Keratinocyte (primary cell): ENCODE measurements at regions not wholly inside any gene's neighbourhood (a gene's known extent, or its start where the extent isn't known, plus 50 kb on each side); places are given as distances from the start of the nearest gene placed in this dataset.

ENCODE experiments used
- DNase-seq: peaks from one replicate; pipeline ENCODE4 v3.0.0-alpha.2; 2011; ENCODE audit warnings: low read depth, missing footprints, low spot score
- FAIRE-seq: peaks from 2 replicates; lab custom pipeline; 2011; peaks lifted over from hg19 to GRCh38; lab: Jason Lieb, UNC
- H2AFZ ChIP-seq: 2 replicates; pipeline ENCODE4 v1.6.0; 2012; ENCODE audit warnings: low read length, control low read depth, inconsistent platforms; ENCODE audit not compliant: control insufficient read depth
- H3K27ac ChIP-seq: 2 replicates; pipeline ENCODE4 v1.5.1; 2011; ENCODE audit warnings: low read length; ENCODE audit not compliant: control insufficient read depth, insufficient read depth
- H3K27me3 ChIP-seq: 3 replicates; pipeline ENCODE4 v1.6.0; 2011; ENCODE audit warnings: low read length; ENCODE audit not compliant: control insufficient read depth, insufficient read depth; ENCODE audit errors: extremely low read depth
- H3K36me3 ChIP-seq, 2 experiments: 2 replicates in 1 of 2; 3 replicates in 1 of 2; pipeline ENCODE4 v1.5.1; 2011; ENCODE audit warnings: low read length in 2 of 2, mild to moderate bottlenecking in 1 of 2; ENCODE audit not compliant: control insufficient read depth in 2 of 2, insufficient read depth in 2 of 2; ENCODE audit errors: extremely low read depth in 1 of 2
- H3K4me1 ChIP-seq: 3 replicates; pipeline ENCODE4 v1.5.1; 2011; ENCODE audit warnings: low read length; ENCODE audit not compliant: control insufficient read depth, insufficient read depth; ENCODE audit errors: extremely low read depth
- H3K4me2 ChIP-seq: 3 replicates; pipeline ENCODE4 v1.6.0; 2011; ENCODE audit warnings: low read depth, low read length; ENCODE audit not compliant: control insufficient read depth, insufficient read depth; ENCODE audit errors: extremely low read depth
- H3K4me3 ChIP-seq, 3 experiments: fragments of 200-600 bp in 1 of 3; sonication (generic) in 1 of 3; 2 replicates in 2 of 3; 3 replicates in 1 of 3; pipeline ENCODE4 v1.5.1; 2011 to 2016; ENCODE audit warnings: low read length in 3 of 3, mild to moderate bottlenecking in 3 of 3, control low read depth in 2 of 3, inconsistent platforms in 1 of 3, low read depth in 1 of 3, mixed read lengths in 1 of 3, mixed run types in 1 of 3, moderate library complexity in 1 of 3; ENCODE audit not compliant: control insufficient read depth in 2 of 3, insufficient read depth in 2 of 3; ENCODE audit errors: extremely low read depth in 1 of 3
- H3K79me2 ChIP-seq: 2 replicates; pipeline ENCODE4 v1.6.0; 2012; ENCODE audit warnings: low read length; ENCODE audit not compliant: control insufficient read depth, insufficient read depth
- H3K9ac ChIP-seq: 3 replicates; pipeline ENCODE4 v1.6.0; 2011; ENCODE audit warnings: low read length; ENCODE audit not compliant: control insufficient read depth, insufficient read depth; ENCODE audit errors: extremely low read depth
- H3K9me1 ChIP-seq: 3 replicates; pipeline ENCODE4 v1.6.0; 2011; ENCODE audit warnings: low read length; ENCODE audit not compliant: control insufficient read depth, insufficient read depth; ENCODE audit errors: extremely low read depth
- H3K9me3 ChIP-seq: 2 replicates; pipeline ENCODE4 v1.5.1; 2012; ENCODE audit warnings: low read depth, low read length; ENCODE audit not compliant: control insufficient read depth
- H4K20me1 ChIP-seq: 3 replicates; pipeline ENCODE4 v1.6.0; 2011; ENCODE audit warnings: low read length; ENCODE audit not compliant: control insufficient read depth, insufficient read depth; ENCODE audit errors: extremely low read depth
- CTCF ChIP-seq, 3 experiments: IDR thresholded peaks in 1 of 3; conservative IDR thresholded peaks in 1 of 3; optimal IDR thresholded peaks in 1 of 3; 2 replicates in 2 of 3; 3 replicates in 1 of 3; pipeline versions ENCODE3 to v1.5.1; 2011; ENCODE audit warnings: low read length in 3 of 3, mild to moderate bottlenecking in 3 of 3, moderate library complexity in 2 of 3, control low read depth in 1 of 3, inconsistent platforms in 1 of 3; ENCODE audit not compliant: insufficient read depth in 2 of 3; ENCODE audit errors: extremely low read depth in 1 of 3
- EZH2 ChIP-seq: IDR thresholded peaks from one replicate; pipeline ENCODE4 v1.6.1; 2012; ENCODE audit warnings: inconsistent platforms, mild to moderate bottlenecking, low read length, moderate library complexity
- dilution Hi-C: fragments of 300-500 bp; cut with MboI; formaldehyde crosslinking; loops from one replicate; pipeline ENCODE4 v1.7.0; 2020; ENCODE audit warnings: low sequenced_read_pairs; ENCODE audit not compliant: extremely low pct_ligation_motif_present

- no peak for DNase-seq
- Histone ChIP-seq H3K4me1 (no peaks in the 10 kb centered on the region), H2AFZ (no peak overlapping the region), H3K9me3 (no peaks in the 10 kb centered on the region), H3K4me2 (no peak overlapping the region), H3K27ac (no peak overlapping the region), H3K9ac (no peak overlapping the region), H4K20me1 (no peaks in the 10 kb centered on the region), H3K4me3 (no peak overlapping the region), H3K36me3 (no peaks in the 10 kb centered on the region), H3K9me1 (no peaks in the 10 kb centered on the region), H3K79me2 (no peaks in the 10 kb centered on the region), H3K27me3 (no peaks in the 10 kb centered on the region)
- FAIRE-seq: no peak
- dilution Hi-C loops: no loop called here
- TF ChIP-seq EZH2 (no peak), CTCF (optimal IDR thresholded peaks at IDR 0.05 in 1 of 3, IDR thresholded peaks at IDR 0.05 in 1 of 3, conservative IDR thresholded peaks at IDR 0.05 in 1 of 3; ENCODE audit: extremely low read depth in 1 of 3, insufficient read depth in 2 of 3, low read length in 3 of 3) (no peak)
Measured at GRCh38 chr5:68958428-68958827, 135.4 kb upstream of the SLC30A5 start.

GRCh38 chr5:68960456-68960855 is 133.4 kb upstream of the SLC30A5 start:
- H3K4me2 ChIP-seq: no peak overlapping the region
- no peaks in the 10 kb centered on the region for H3K4me1 ChIP-seq
- H3K79me2 ChIP-seq: no peaks in the 10 kb centered on the region
- FAIRE-seq (no peak), DNase-seq (no peak)
- H3K9me3 ChIP-seq: no peaks in the 10 kb centered on the region
- H3K27ac ChIP-seq: no peak overlapping the region
- no peak overlapping the region for H2AFZ ChIP-seq
- H3K36me3 ChIP-seq: no peaks in the 10 kb centered on the region
- no peak overlapping the region for H3K4me3 ChIP-seq
- TF ChIP-seq CTCF (optimal IDR thresholded peaks at IDR 0.05 in 1 of 3, IDR thresholded peaks at IDR 0.05 in 1 of 3, conservative IDR thresholded peaks at IDR 0.05 in 1 of 3; ENCODE audit: extremely low read depth in 1 of 3, insufficient read depth in 2 of 3, low read length in 3 of 3) (no peak), EZH2 (no peak)
- no peaks in the 10 kb centered on the region for H4K20me1 ChIP-seq
- H3K9ac ChIP-seq: no peak overlapping the region
- H3K27me3 ChIP-seq: no peaks in the 10 kb centered on the region
- dilution Hi-C loops: no loop called here
- H3K9me1 ChIP-seq: no peaks in the 10 kb centered on the region
